IPS-20b (cell line): ENCODE measurements at regions not wholly inside any gene's neighbourhood (a gene's known extent, or its start where the extent isn't known, plus 50 kb on each side); places are given as distances from the start of the nearest gene placed in this dataset.

Source experiments
- H3K27ac ChIP-seq: one replicate; pipeline ENCODE4 v1.5.1; 2013; ENCODE audit warnings: low read length
- H3K27me3 ChIP-seq: 2 replicates; pipeline ENCODE4 v1.6.1; 2013; ENCODE audit warnings: mild to moderate bottlenecking, low read length, inconsistent platforms; ENCODE audit not compliant: insufficient read depth
- H3K36me3 ChIP-seq: 2 replicates; pipeline ENCODE4 v1.6.1; 2013; ENCODE audit warnings: low read depth, mild to moderate bottlenecking, inconsistent platforms, low read length, moderate library complexity; ENCODE audit not compliant: insufficient read depth
- H3K4me1 ChIP-seq: 2 replicates; pipeline ENCODE4 v1.6.1; 2013; ENCODE audit warnings: mild to moderate bottlenecking, control low read depth, inconsistent platforms, low read length, moderate library complexity; ENCODE audit not compliant: insufficient read depth
- H3K4me3 ChIP-seq: 2 replicates; pipeline ENCODE4 v1.5.1; 2013; ENCODE audit warnings: mild to moderate bottlenecking, low read length, inconsistent platforms
- H3K9ac ChIP-seq: 2 replicates; pipeline ENCODE4 v1.6.1; 2013; ENCODE audit warnings: low read depth, mild to moderate bottlenecking, inconsistent platforms, low read length, moderate library complexity
- H3K9me3 ChIP-seq: 2 replicates; pipeline ENCODE4 v1.6.1; 2013; ENCODE audit warnings: mild to moderate bottlenecking, low read depth, low read length, inconsistent platforms; ENCODE audit not compliant: insufficient read depth

DNA sequence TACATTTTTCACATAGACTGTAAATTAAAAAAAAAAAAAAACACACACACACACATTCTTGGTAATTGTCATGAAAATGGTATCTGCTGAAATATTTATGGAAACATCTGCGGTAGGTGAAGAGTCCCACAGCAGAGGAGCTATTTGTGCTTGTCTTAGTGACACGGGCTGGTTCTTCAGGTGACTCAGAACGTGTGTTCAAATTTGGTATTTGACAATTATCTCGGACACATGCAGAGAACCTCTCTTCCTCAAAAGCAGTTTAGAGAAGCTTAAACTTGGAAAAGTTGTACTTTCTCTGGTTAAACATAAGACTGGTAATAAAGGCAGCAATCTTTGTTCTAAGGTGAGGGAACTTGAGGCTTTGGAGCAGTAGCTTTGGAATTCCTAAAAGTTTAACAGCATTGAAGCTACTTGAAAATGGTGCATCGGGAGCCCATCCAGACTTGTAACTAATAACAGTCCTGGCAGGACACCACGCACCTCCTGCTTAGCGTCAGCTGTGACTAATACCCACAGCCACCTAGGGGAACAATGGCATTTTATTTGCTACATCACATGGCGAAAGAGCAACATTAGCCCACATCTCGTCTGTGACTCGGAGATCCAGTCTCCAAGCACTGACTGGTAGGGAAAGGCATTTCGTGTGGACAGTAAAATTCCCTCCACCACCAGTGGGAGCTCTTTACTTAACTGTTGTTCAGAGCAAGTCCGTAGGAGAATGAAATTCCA, 1505.1 kb upstream of the SLC10A2 start:
- H3K4me3 ChIP-seq = no peak overlapping the region
- no peak overlapping the region for H3K9ac ChIP-seq
- no peaks in the 10 kb centered on the region for H3K9me3 ChIP-seq
- H3K4me1 ChIP-seq = peaks cover 4% of the 10 kb centered on the region; the same call in 1 of the 2 replicates
- H3K27me3 ChIP-seq = no peaks in the 10 kb centered on the region
- H3K27ac ChIP-seq = no peak overlapping the region
- H3K36me3 ChIP-seq = no peaks in the 10 kb centered on the region

DNA sequence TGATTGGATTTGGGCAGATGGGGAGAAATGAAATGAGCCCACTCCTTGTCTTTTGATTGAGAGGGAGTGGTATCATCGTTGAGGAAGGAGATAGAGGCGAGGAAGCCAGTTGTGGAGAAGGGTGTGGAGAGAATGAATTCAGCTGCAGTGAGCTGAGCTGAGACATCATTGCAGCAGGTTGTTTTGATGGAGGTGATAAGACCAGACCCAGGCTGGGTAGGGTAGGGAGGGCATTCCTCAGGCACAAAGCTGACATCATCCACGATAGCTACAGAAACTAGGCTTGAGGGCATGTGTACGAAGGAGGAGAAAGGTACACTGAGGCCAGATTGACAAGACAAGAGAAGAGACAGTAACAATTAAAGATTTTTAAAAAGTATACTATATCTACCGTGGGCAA, 1500.9 kb upstream of the SLC10A2 start:
- H3K9ac ChIP-seq = no peak overlapping the region
- no peaks in the 10 kb centered on the region for H3K36me3 ChIP-seq
- peaks cover 4% of the 10 kb centered on the region; the same call in 1 of the 2 replicates for H3K4me1 ChIP-seq
- H3K4me3 ChIP-seq = no peak overlapping the region
- no peak overlapping the region for H3K27ac ChIP-seq
- no peaks in the 10 kb centered on the region for H3K27me3 ChIP-seq
- no peaks in the 10 kb centered on the region for H3K9me3 ChIP-seq

DNA sequence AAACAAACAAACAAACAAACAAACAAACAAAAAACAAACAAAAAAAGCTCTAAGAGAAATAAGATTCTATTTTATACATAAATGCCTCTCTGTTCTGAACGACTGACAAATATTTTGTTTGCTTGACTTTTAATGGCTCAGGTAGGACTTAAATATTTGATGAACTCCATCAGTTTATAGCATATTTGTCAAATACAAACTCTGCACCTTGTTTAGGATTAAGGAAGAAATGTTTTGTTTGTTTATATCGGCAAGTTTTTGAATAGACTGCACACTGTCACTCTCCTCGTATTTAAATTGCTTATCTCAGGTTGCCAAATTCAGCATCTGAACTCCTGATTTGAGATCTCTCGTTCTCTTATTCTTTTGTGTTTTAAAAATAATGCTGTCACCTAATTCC, 1499.7 kb upstream of the SLC10A2 start:
- Histone ChIP-seq H3K36me3 (no peaks in the 10 kb centered on the region), H3K9me3 (no peaks in the 10 kb centered on the region), H3K4me1 (no peaks in the 10 kb centered on the region), H3K4me3 (no peak overlapping the region), H3K27me3 (no peaks in the 10 kb centered on the region), H3K9ac (no peak overlapping the region), H3K27ac (no peak overlapping the region)

DNA sequence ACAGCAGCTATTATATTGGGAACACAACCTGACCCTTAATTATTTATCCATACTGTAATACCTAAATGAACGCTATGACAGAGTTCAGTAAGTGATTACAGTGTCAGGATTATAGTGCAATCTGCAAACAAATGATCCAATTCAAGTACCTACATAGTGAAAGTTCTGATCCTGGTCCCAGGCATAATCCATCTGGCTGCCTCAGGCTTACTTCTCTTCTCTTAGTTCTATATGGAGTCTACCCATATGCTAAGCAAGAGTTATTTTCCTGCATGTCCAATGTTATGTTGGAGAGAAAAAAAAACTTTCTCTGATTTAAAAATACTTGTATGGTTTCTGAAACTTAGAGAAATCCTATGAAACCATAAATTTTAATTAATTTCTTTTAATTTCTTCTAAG, 1487.7 kb upstream of the SLC10A2 start:
- Histone ChIP-seq H3K4me3 (no peak overlapping the region), H3K4me1 (no peaks in the 10 kb centered on the region), H3K36me3 (no peaks in the 10 kb centered on the region), H3K27me3 (no peaks in the 10 kb centered on the region), H3K9ac (no peak overlapping the region), H3K27ac (no peak overlapping the region), H3K9me3 (no peaks in the 10 kb centered on the region)

DNA sequence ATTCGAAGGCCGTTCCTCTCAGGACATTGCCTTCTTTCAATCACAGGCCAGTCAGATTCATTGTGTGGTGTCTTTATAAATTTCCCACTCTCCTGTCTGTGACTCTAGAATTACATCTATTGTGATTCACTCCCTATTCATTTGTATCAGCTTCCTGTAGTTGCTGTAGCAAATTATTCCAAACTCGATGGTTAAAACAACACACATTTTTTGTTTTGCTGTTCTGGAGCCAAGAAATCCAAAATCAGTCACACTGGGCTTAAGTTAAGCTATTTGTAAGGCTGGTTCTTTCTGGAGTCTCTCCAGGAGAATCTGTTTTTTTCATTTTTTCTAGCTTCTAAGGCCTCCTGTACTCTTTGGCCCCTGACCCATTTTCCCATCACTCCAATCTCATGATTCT, 1487.0 kb upstream of the SLC10A2 start:
- Histone ChIP-seq H3K36me3 (no peaks in the 10 kb centered on the region), H3K9me3 (no peaks in the 10 kb centered on the region), H3K4me1 (no peaks in the 10 kb centered on the region), H3K4me3 (no peak overlapping the region), H3K9ac (no peak overlapping the region), H3K27me3 (no peaks in the 10 kb centered on the region), H3K27ac (no peak overlapping the region)

DNA sequence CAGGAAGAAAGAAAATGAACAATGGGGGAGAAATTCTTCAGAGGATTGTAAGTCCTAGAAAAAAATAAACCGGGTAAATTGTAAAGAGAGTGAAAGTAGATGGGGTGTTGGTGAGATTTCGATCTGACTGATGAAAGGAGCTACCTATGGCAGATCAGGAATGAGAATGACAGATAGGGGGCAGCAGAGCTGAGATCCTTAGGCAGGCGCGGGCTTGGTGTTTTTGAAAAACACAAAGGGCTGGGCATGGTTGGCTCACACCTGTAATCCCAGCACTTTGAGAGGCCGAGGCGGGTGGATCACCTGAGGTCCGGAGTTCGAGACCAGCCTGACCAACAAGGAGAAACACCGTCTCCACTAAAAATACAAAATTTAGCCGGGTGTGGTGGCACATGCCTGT, 1468.6 kb upstream of the SLC10A2 start:
- Histone ChIP-seq H3K4me3 (no peak overlapping the region), H3K27me3 (no peaks in the 10 kb centered on the region), H3K36me3 (no peaks in the 10 kb centered on the region), H3K27ac (no peak overlapping the region), H3K9me3 (no peaks in the 10 kb centered on the region), H3K4me1 (peaks cover 19% of the 10 kb centered on the region), H3K9ac (no peak overlapping the region)

DNA sequence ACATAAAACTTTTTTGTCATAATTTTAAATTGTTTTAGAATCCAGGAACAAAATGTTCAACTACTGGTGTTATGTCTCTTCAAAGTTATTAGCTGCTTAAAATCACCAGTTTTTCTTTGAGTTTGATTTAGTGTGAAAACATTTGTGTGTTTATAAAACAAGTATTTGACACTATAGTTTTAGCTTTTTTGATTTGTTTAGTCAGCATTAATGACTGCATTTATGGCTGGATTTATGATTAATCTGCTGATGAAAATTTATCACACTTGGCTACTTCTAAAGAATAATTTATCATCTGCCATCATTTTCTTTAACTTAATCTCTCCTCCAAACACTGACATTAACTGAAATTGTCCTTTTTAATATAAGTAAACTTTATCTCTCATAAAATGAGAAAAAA, 1465.9 kb upstream of the SLC10A2 start:
- peaks cover 24% of the 10 kb centered on the region for H3K4me1 ChIP-seq
- no peak overlapping the region for H3K4me3 ChIP-seq
- no peaks in the 10 kb centered on the region for H3K36me3 ChIP-seq
- no peaks in the 10 kb centered on the region for H3K9me3 ChIP-seq
- H3K27ac ChIP-seq = no peak overlapping the region
- H3K9ac ChIP-seq = no peak overlapping the region
- no peaks in the 10 kb centered on the region for H3K27me3 ChIP-seq

DNA sequence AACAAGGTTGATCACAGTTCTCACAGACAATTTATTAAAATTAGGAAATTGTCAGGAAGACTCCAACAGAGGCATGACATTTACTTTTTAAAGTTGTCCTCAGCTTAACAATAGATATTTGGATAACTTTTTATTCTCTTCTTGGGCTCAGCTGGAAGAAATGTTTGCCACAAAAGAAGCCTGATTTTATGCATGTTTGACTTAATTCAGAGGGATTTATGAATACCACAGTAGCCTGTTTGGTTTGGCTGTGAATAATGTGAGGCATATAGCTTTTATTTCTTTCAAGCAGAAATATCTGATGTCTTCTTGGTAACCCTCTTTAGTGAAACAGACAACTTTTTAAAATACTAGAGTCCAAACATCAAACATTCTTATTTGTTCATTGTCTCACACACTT, 1464.5 kb upstream of the SLC10A2 start:
- H3K4me3 ChIP-seq = no peak overlapping the region; the same call in 1 of the 2 replicates
- no peak overlapping the region for H3K9ac ChIP-seq
- H3K27ac ChIP-seq = no peak overlapping the region
- H3K36me3 ChIP-seq = no peaks in the 10 kb centered on the region
- no peaks in the 10 kb centered on the region for H3K9me3 ChIP-seq
- peaks cover 24% of the 10 kb centered on the region for H3K4me1 ChIP-seq
- no peaks in the 10 kb centered on the region for H3K27me3 ChIP-seq

DNA sequence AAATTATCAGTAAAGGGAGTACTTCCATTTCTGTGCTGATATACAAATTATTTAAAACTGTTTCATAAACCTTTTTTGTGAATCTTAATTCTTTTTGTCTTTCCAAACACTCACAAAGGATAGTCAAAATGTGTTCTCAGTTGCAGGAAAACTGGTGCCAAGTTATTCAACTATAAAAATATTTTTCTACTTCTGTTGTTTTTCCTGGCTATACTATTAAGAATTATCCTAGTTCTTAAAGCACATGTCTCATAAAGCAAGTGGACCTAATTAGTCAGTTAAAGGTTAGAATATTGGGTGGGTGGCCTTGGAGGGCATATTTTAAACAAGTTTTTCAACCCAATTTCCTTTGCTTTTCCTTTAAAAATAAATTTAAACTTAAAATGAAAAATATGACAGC, 1460.3 kb upstream of the SLC10A2 start:
- H3K36me3 ChIP-seq = no peaks in the 10 kb centered on the region
- H3K27ac ChIP-seq = no peak overlapping the region
- no peak overlapping the region for H3K9ac ChIP-seq
- H3K4me1 ChIP-seq = peaks cover 22% of the 10 kb centered on the region
- no peak overlapping the region for H3K4me3 ChIP-seq
- H3K9me3 ChIP-seq = 0 out of 2 replicates have a peak, but pooled peaks cover 5% of the 10 kb centered on the region
- no peaks in the 10 kb centered on the region for H3K27me3 ChIP-seq

DNA sequence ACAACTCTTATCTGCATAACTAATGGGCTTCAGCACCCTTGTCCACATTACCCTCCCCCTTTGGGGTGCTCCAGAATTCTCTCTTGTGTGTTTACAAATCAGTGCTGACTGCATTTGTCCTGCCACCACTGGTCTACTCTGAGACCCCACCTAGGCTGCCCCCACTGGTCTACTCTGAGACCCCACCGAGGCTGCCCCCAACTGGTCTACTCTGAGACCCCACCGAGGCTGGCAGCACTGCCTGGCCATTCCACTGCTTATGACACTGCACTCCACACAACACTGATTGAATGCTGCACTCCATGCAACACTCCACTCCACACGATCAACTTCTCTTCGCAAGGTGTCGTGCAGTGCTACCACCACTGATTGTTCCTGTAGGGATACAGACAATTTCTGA, 1459.2 kb upstream of the SLC10A2 start:
- Histone ChIP-seq H3K4me1 (peaks cover 11% of the 10 kb centered on the region; the same call in 1 of the 2 replicates), H3K36me3 (no peaks in the 10 kb centered on the region), H3K27ac (no peak overlapping the region), H3K27me3 (no peaks in the 10 kb centered on the region), H3K4me3 (no peak overlapping the region), H3K9me3 (0 out of 2 replicates have a peak, but pooled peaks cover 5% of the 10 kb centered on the region), H3K9ac (no peak overlapping the region)

DNA sequence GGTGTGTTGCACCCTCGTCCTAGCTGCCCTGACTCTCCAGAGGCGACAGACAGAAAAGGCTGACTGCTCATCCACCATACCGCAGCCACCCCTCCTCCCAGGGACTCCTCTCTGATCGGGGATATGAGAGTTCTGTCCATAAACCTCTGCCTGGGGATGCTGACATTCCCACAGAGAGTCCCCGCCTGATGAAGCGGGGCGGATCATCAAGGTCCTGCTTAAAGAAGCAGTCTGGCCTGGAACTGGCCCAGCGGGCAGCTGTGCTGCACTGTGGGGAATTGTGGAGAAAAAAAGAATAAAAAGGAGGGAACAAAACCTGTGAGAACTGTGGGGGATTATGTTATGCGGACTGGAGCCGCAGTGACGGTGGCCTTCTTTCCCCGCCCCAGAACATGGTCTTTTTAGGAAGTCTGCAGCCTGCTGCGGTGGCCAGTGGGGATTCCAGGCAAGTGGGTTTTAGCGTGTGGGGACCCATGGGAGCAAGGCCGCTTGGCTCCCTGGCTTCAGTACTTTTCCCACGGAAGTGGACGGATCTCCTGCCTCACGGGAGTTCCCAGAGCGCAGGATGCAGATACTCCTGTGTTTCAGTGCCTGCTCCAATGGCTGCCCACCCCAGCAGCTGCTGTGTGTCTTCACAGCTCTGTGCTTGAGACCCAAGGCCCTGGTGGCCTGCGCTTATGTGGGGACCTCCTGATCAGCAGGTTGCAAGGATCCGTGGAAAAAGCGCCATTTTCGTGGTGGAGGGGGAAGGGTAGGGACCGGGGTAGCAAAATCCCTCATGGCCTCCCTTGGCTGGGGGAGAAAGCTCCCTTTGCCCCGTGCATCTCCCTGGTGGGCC, 1456.2 kb upstream of the SLC10A2 start:
- Histone ChIP-seq H3K9me3 (0 out of 2 replicates have a peak, but pooled peaks cover 5% of the 10 kb centered on the region), H3K9ac (no peak overlapping the region), H3K27ac (no peak overlapping the region), H3K4me1 (no peaks in the 10 kb centered on the region), H3K27me3 (no peaks in the 10 kb centered on the region), H3K36me3 (no peaks in the 10 kb centered on the region), H3K4me3 (no peak overlapping the region)

DNA sequence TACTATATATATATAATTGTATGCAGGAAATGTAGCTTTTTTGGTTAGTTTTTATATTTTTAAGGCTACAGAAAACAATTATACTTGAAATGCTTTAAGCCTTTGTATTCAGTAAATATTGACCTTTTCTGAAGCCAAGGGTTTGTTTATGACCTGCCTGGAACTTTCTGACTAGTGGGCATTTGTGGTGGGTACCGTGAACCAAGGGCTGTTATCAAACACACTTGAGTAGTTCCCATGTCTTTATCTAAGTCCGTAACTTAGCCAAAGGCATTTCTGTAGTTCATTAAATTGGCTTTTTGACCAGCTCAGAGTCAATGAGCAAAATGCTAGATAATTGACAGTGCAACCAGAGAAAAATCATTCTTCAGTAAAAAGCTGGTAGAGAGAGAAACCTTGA, 1444.2 kb upstream of the SLC10A2 start:
- no peaks in the 10 kb centered on the region for H3K4me1 ChIP-seq
- H3K4me3 ChIP-seq = no peak overlapping the region
- no peaks in the 10 kb centered on the region for H3K27me3 ChIP-seq
- H3K27ac ChIP-seq = no peak overlapping the region
- no peaks in the 10 kb centered on the region for H3K36me3 ChIP-seq
- H3K9me3 ChIP-seq = no peaks in the 10 kb centered on the region
- H3K9ac ChIP-seq = no peak overlapping the region
